ENCODE measurements at regions not wholly inside any gene's neighbourhood (a gene's known extent, or its start where the extent isn't known, plus 50 kb on each side); places are given as distances from the start of the nearest gene placed in this dataset.
"Not testable (repeated sequence)": the region's sequence is repeated elsewhere in the genome, so short reads cannot be mapped to it uniquely, and the experiment has no call there.

DNA sequence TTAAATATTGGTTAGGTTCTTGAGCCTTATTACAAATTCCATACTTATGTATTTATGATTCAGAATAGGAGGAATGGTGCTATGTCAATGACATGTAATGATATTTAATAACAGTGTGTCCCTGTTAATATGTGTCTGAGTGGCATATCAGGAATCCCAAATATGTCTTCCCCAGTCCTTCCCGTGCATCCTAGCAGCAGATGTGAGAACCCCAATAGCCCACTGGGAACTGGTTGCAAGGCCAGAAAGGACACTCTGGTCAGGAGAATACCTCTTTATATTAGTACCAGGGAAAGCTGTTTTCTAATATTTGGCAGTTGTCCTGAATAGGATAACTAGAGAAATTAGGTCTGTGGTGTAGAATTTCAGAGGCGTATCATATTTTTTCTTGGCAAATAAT, 159.1 kb upstream of the PDE7B start:
- no peak overlapping the region for H3K9ac ChIP-seq (ENCODE audit: low read depth, low read length)
- H3K4me1 ChIP-seq (ENCODE audit: insufficient read depth, low read length) = peaks cover 3% of the 10 kb centered on the region; the same call in 1 of the 2 replicates
- no peaks in the 10 kb centered on the region for H3K9me3 ChIP-seq (ENCODE audit: control insufficient read depth, insufficient read depth, low read length)
- H3K36me3 ChIP-seq (ENCODE audit: insufficient read depth, low read length) = no peaks in the 10 kb centered on the region

DNA sequence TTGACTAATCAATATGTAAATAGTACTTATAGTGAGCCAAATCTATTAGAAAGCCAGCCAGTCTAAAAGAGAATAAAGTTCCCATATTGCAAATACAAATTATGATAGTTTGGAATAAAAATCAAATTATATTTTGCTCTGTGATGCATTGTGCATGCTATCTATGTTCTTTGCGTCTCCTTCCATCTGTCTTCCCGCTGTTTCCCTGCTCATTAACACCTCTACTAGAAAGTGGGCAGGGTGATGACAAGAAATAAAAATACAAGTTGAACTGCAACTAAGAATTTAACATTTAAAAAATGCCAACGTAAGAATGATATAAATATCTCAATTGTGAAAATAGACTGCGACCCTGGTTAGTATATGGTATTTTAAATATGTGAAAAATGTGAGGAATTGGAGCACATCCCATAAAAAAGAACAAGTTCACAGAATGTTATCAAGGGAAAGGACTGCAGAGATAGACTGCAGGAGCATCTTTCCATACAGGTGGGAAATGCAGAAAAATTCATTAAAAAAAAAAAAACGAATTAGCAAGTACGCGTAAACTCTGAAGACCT, 157.6 kb upstream of the PDE7B start:
- Histone ChIP-seq H3K9me3 (ENCODE audit: control insufficient read depth, insufficient read depth, low read length) (no peaks in the 10 kb centered on the region), H3K4me1 (ENCODE audit: insufficient read depth, low read length) (peaks cover 3% of the 10 kb centered on the region; the same call in 1 of the 2 replicates), H3K36me3 (ENCODE audit: insufficient read depth, low read length) (no peaks in the 10 kb centered on the region), H3K9ac (ENCODE audit: low read depth, low read length) (no peak overlapping the region)

DNA sequence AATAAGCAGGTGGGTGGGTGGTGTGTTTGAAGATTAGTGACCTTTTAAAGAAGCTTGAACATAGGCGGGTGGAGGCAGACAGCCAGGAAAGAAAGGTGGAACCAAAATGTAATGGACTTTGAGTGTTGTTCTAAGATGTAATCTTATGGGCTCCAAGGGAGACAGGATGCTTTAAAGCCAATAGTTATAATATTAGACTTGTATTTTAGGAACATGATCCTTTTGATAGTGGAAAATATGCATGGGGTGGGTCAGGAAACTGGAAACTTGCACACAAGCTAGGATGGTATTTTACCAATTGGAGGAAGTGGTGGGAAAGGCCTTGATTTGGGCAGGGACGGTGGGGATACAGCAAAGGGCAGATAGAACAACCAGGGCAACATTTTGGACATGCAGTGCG, 151.8 kb upstream of the PDE7B start:
- H3K9me3 ChIP-seq (ENCODE audit: control insufficient read depth, insufficient read depth, low read length) = no peaks in the 10 kb centered on the region
- no peak overlapping the region for H3K9ac ChIP-seq (ENCODE audit: low read depth, low read length)
- H3K4me1 ChIP-seq (ENCODE audit: insufficient read depth, low read length) = no peaks in the 10 kb centered on the region
- no peaks in the 10 kb centered on the region for H3K36me3 ChIP-seq (ENCODE audit: insufficient read depth, low read length)

DNA sequence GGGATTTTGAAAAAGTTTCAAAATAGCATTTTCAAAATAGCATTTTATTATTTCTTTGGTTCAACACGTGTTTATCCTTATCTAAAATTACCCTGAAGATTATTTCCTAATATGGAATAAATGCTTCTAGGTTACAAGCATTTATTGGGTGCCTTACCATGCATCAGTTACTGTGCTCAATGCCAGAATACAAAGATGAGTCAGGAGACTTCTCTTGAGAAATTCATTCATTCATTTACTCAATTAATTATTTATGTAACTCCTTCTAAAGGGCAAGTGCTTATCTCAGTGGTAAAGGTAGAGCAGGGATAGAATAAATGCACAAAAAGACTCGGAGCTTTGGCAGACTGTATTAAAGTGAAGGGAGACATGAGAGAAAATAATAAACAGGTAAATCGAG, 150.1 kb upstream of the PDE7B start:
- Histone ChIP-seq H3K36me3 (ENCODE audit: insufficient read depth, low read length) (no peaks in the 10 kb centered on the region), H3K9me3 (ENCODE audit: control insufficient read depth, insufficient read depth, low read length) (no peaks in the 10 kb centered on the region), H3K4me1 (ENCODE audit: insufficient read depth, low read length) (no peaks in the 10 kb centered on the region), H3K9ac (ENCODE audit: low read depth, low read length) (no peak overlapping the region)

DNA sequence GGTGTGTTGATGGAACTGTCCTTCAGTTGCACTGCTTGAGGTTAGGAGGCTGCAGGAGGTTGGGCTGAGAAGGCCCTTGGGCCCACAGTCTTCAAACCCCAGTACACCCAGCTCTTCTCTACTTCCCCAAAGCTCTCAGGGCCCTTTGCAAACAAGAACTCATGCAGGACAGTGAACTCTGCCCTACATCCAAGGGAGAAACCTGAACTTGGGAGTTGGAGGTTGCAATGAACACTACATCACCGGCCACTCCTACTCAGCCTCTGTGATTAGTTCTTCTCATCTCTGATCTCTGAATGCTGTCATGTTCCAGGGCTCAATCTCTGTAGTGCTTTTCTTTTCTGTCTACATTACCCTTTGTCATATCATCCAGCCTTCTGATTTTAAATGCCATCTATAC, 148.5 kb upstream of the PDE7B start:
- Histone ChIP-seq H3K4me1 (ENCODE audit: insufficient read depth, low read length) (no peaks in the 10 kb centered on the region), H3K9ac (ENCODE audit: low read depth, low read length) (no peak overlapping the region), H3K9me3 (ENCODE audit: control insufficient read depth, insufficient read depth, low read length) (no peaks in the 10 kb centered on the region), H3K36me3 (ENCODE audit: insufficient read depth, low read length) (no peaks in the 10 kb centered on the region)

DNA sequence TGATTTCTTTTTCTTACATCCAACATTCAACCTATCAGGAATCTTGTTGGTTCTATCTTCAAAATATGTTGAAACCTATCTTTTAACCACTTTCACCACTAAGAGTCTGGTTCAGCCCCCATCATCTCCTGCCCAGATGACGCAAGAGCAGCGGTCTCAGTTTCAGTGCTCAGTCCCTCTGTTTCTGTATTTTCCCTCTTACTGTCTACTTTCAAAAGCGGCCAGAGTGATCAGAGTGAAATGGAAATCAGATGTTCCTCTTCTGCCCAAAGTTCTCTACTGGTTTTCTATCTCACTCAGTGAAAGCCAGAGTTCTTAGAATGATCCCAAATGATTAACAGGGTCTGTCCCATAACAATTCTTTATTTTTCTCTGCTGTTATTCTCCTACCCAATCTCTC, 147.9 kb upstream of the PDE7B start:
- no peaks in the 10 kb centered on the region for H3K36me3 ChIP-seq (ENCODE audit: insufficient read depth, low read length)
- H3K9ac ChIP-seq (ENCODE audit: low read depth, low read length) = no peak overlapping the region
- H3K9me3 ChIP-seq (ENCODE audit: control insufficient read depth, insufficient read depth, low read length) = no peaks in the 10 kb centered on the region
- H3K4me1 ChIP-seq (ENCODE audit: insufficient read depth, low read length) = no peaks in the 10 kb centered on the region

DNA sequence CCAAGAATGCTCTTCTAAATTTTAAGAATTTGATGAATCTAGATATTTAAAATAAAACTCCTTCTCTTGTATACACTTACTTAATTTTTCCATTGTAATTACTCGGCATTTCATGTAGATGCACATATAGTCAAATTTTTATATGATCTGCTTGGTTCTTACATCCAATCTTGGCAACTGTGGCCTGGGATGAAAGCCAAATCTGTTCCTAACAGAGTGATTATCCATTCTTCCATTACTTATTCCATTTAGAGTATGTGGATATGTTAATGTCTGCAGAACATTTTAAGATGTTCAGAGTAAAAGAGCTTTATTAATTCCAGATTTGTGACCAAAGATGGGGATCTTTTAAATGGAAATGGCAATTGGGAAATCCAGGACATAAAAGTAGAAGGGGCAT, 144.1 kb upstream of the PDE7B start:
- Histone ChIP-seq H3K4me1 (ENCODE audit: insufficient read depth, low read length) (no peaks in the 10 kb centered on the region), H3K9ac (ENCODE audit: low read depth, low read length) (no peak overlapping the region), H3K36me3 (ENCODE audit: insufficient read depth, low read length) (no peaks in the 10 kb centered on the region), H3K9me3 (ENCODE audit: control insufficient read depth, insufficient read depth, low read length) (no peaks in the 10 kb centered on the region)

DNA sequence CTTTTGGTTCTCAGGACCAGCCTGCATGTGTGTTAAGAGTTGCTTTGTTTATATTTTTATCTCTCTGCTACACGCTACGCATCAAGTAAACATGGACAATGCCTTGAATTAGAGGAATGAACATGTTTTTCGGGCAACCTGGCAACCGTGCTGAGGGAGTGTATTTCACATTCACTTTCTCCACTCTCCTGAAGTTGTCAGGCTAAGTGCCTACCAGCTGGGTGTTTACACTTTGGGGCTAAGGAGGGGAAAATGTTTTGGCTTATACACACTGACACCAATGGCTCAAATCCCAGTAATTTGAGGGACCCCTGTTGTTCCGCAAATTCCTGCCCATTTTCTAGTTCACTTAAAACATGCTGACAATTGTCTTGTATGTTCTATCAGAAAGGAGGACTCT, 141.5 kb upstream of the PDE7B start:
- H3K4me1 ChIP-seq (ENCODE audit: insufficient read depth, low read length) = no peaks in the 10 kb centered on the region
- H3K9me3 ChIP-seq (ENCODE audit: control insufficient read depth, insufficient read depth, low read length) = no peaks in the 10 kb centered on the region
- H3K36me3 ChIP-seq (ENCODE audit: insufficient read depth, low read length) = no peaks in the 10 kb centered on the region
- no peak overlapping the region for H3K9ac ChIP-seq (ENCODE audit: low read depth, low read length)

DNA sequence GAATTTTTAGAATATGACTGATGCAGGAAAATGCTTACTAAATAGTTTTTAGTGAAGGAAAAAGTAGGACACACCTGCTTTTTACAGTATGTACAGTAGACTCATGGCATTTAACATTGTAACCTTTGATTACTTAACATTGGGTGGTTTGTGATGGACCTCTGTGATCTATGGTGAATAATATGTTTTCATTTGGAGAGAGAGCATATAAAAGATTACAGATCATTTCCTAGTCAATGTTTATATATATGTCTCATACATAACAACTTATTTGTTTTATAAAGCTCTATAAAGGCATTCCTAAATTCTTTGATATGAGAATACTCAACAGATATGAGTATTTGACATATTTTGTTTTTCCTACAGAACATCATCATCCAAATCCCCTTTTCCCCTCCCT, 129.3 kb upstream of the PDE7B start:
- no peaks in the 10 kb centered on the region for H3K36me3 ChIP-seq (ENCODE audit: insufficient read depth, low read length)
- no peaks in the 10 kb centered on the region; the same call in 1 of the 2 replicates for H3K9me3 ChIP-seq (ENCODE audit: control insufficient read depth, insufficient read depth, low read length)
- no peaks in the 10 kb centered on the region for H3K4me1 ChIP-seq (ENCODE audit: insufficient read depth, low read length)
- H3K9ac ChIP-seq (ENCODE audit: low read depth, low read length) = no peak overlapping the region

DNA sequence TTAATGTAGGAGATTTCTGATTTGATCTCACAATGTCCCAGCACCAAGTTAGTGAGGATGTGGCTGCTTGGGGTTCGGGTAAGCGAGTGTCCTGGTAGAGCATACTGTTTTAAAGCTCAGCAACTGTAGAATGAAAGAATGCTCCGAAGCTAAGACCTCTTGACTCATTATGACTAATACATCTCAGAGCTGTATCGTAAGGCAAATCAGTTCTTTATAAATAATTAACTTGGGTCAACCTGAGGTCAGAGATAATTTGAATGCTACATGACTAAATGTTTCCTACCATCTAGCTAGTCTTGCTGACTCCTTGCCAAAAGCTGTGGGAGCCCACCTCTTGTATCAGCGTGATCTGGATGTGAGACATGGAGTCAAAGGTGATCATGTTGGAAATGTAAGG, 128.8 kb upstream of the PDE7B start:
- no peak overlapping the region for H3K9ac ChIP-seq (ENCODE audit: low read depth, low read length)
- H3K4me1 ChIP-seq (ENCODE audit: insufficient read depth, low read length) = no peaks in the 10 kb centered on the region
- H3K9me3 ChIP-seq (ENCODE audit: control insufficient read depth, insufficient read depth, low read length) = no peaks in the 10 kb centered on the region; the same call in 1 of the 2 replicates
- H3K36me3 ChIP-seq (ENCODE audit: insufficient read depth, low read length) = no peaks in the 10 kb centered on the region

DNA sequence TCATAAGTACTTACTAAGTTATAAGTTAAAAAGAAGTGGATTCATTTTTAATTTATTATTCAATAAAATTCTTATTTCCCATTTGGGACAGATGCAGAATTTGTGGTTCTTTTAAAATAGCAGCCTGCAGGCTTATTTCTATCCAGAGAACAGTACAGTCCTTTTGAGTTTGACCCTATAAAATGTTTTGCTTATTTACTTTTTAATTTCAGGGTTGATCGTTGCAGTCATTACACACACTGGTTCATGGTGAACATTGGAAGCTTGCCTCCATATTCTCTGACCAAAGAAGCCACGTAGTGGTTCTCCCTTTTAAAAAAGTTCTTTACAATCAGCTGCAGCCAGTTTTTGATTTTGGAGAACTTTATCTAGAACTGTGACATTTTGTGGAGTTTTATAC, 122.9 kb upstream of the PDE7B start:
- Histone ChIP-seq H3K36me3 (ENCODE audit: insufficient read depth, low read length) (no peaks in the 10 kb centered on the region), H3K9me3 (ENCODE audit: control insufficient read depth, insufficient read depth, low read length) (no peaks in the 10 kb centered on the region), H3K4me1 (ENCODE audit: insufficient read depth, low read length) (no peaks in the 10 kb centered on the region), H3K9ac (ENCODE audit: low read depth, low read length) (no peak overlapping the region)

DNA sequence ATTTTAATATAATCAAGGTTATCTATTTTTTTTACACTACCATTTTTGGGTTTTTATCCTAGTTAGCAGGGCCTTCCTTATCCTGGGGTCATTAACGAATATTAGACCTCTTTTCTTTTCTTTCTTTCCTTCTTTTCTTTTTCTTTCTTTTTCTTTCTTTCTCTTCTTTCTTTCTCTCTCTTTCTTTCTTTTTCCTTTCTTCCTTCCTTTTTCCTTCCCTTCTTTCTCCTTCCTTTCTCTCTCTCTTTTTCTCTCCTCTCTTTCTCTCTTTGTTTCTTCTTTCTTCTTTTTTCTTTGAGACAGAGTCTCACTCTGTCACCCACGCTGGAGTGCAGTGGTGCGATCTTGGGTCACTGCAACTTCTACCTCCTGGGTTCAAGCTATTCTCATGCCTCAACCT, 120.4 kb upstream of the PDE7B start:
- no peaks in the 10 kb centered on the region for H3K4me1 ChIP-seq (ENCODE audit: insufficient read depth, low read length)
- no peaks in the 10 kb centered on the region for H3K9me3 ChIP-seq (ENCODE audit: control insufficient read depth, insufficient read depth, low read length)
- no peaks in the 10 kb centered on the region for H3K36me3 ChIP-seq (ENCODE audit: insufficient read depth, low read length)
- H3K9ac ChIP-seq (ENCODE audit: low read depth, low read length) = no peak overlapping the region

DNA sequence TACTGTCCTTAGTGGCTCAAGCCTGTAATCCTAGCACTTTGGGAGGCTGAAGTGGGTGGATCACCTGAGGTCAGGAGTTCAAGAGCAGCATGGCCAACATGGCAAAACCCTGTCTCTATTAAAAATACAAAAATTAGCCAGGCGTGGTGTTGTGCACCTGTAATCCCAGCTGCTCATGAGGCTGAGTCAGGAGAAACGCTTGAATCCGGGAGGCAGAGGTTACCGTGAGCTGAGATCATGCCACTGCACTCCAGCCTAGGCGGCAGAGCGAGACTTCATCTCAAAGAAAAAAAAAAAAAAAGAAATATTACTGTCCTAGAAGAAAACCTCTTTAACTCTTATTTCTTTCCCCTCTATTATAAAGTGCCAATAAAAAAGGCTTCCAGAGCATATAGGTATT, 115.2 kb upstream of the PDE7B start:
- H3K9me3 ChIP-seq (ENCODE audit: control insufficient read depth, insufficient read depth, low read length); H3K36me3 ChIP-seq (ENCODE audit: insufficient read depth, low read length); H3K4me1 ChIP-seq (ENCODE audit: insufficient read depth, low read length); H3K9ac ChIP-seq (ENCODE audit: low read depth, low read length): not testable (repeated sequence)

DNA sequence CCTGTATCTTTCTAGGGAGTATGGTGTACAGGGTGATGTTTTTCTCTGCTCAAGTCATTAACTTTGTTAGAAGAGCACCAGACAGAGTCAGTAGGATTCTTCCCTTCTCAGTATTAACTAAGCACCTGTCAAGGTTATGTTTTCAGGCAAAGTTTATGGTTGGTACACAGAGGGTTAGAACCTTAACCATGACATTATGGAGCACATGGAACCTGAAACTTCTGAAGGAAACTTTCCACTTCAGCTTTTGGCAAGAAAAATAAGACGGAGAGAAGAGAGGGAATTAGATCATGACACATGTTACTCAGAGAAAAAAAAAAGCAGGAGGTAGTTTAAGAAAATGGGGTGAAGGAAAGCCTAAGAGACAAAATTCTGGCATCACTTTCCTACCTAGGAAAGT, 112.9 kb upstream of the PDE7B start:
- Histone ChIP-seq H3K4me1 (ENCODE audit: insufficient read depth, low read length) (no peaks in the 10 kb centered on the region), H3K36me3 (ENCODE audit: insufficient read depth, low read length) (no peaks in the 10 kb centered on the region), H3K9me3 (ENCODE audit: control insufficient read depth, insufficient read depth, low read length) (no peaks in the 10 kb centered on the region), H3K9ac (ENCODE audit: low read depth, low read length) (no peak overlapping the region)

DNA sequence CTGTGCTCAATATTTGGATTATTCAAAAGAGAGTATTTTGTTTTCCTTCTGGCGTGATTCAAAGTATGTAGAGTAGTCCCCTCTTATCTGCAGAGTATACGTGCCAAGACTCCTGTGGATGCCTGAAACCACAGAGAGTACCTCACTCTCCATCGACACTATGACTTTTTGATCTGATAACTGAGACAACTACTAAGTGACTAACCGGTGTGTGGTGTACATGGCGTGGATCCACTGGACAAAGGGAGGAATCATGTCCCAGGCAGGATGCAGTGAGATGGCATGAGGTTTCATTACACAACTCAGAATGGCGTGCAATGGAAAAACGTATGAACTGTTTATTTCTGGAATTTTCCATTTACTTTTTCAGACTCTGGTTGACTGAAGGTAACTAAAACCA, 112.2 kb upstream of the PDE7B start:
- Histone ChIP-seq H3K9me3 (ENCODE audit: control insufficient read depth, insufficient read depth, low read length) (no peaks in the 10 kb centered on the region), H3K9ac (ENCODE audit: low read depth, low read length) (no peak overlapping the region), H3K4me1 (ENCODE audit: insufficient read depth, low read length) (no peaks in the 10 kb centered on the region), H3K36me3 (ENCODE audit: insufficient read depth, low read length) (no peaks in the 10 kb centered on the region)

DNA sequence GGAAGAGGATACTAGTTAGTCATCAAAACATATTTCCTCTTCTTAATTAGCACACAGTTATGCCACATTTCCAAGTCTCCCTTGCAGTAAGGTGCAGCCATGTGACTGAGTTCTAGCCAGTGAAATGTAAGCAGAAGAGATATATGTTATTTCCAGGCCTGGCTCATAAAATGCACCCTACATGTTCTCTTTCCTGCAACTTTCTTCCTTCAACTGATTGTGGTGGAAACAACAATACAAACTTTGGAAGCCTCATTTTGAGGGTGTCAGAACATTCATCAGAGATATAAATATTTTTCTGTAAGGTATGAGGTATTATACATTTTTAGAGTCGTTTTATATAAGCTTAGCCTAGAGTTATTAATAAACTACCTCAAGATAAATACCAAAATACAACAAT, 110.9 kb upstream of the PDE7B start:
- no peak overlapping the region for H3K9ac ChIP-seq (ENCODE audit: low read depth, low read length)
- H3K36me3 ChIP-seq (ENCODE audit: insufficient read depth, low read length) = no peaks in the 10 kb centered on the region
- no peaks in the 10 kb centered on the region for H3K9me3 ChIP-seq (ENCODE audit: control insufficient read depth, insufficient read depth, low read length)
- H3K4me1 ChIP-seq (ENCODE audit: insufficient read depth, low read length) = no peaks in the 10 kb centered on the region

All from ES-I3 (cell line).